GM18508 (cell line): ENCODE measurements at regions not wholly inside any gene's neighbourhood (a gene's known extent, or its start where the extent isn't known, plus 50 kb on each side); places are given as distances from the start of the nearest gene placed in this dataset.

Experiments used
- ATAC-seq: cut with Tn5 transposase; IDR thresholded peaks from one replicate; pipeline ENCODE4 v1.9.1; 2021; ENCODE audit warnings: moderate number of reproducible peaks; ENCODE audit not compliant: insufficient read depth, unreplicated experiment

- no peak for ATAC-seq
Measured at GRCh38 chr1:90104941-90105538, 110.1 kb downstream of the ZNF326 start.

- no peak for ATAC-seq
Measured at GRCh38 chr1:90100566-90100965, 105.7 kb downstream of the ZNF326 start.

- no peak for ATAC-seq
Measured at GRCh38 chr1:90092441-90092840, 97.5 kb downstream of the ZNF326 start.
